ENCODE measurements at regions not wholly inside any gene's neighbourhood (a gene's known extent, or its start where the extent isn't known, plus 50 kb on each side); places are given as distances from the start of the nearest gene placed in this dataset.
"Not testable (repeated sequence)": the region's sequence is repeated elsewhere in the genome, so short reads cannot be mapped to it uniquely, and the experiment has no call there.

DNA sequence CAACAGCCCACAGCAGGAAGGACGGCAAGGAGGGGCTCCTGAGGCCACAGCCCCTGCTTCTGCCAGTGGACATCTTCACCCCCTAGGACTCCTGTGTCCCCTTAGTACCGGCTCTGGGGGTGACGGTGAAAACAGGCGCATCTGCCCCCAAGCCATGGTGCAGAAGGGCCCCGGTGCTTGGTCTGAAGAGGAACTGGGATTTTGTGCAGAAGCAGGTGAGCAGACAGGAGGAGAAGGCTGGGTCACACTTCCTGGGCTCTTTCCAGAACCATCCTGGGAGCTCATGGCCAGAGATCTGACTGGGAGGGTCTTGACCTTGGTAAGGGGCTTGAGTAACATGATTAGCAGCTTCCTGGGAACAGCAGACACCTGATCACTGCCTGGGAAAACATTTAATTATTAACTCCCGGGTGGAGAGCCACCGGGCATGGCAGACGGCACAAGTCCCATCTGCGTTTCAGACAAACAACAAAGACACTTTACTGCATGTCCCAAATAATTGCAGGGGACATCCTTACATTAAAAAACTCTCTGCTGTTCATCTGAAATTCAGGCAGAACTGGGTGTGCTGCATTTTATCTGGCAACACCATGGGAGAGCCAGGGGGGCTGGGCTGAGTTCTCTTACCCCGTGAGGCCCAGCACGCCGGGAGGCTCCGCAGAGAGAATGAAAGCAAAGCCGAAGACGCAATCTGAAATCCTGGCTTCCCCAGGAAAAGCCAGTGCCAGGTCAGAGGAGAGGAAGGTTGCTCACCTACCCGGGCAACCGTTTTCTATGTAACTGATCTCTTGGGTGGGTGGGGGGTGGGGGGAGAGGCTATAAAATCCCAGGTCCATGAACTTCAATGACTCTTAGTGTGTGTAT, 1542.8 kb downstream of the TSPY10 start:
- Mint-ChIP-seq H3K9me3 (ENCODE audit: unreplicated experiment) (peaks cover 6% of the 10 kb centered on the region), H3K4me3 (ENCODE audit: unreplicated experiment) (no peak overlapping the region), H3K27me3 (ENCODE audit: low read depth, unreplicated experiment) (no peaks in the 10 kb centered on the region), H3K4me1 (ENCODE audit: low read depth, unreplicated experiment) (no peaks in the 10 kb centered on the region), H3K36me3 (ENCODE audit: low read depth, unreplicated experiment) (peaks cover 2% of the 10 kb centered on the region), H3K27ac (ENCODE audit: unreplicated experiment) (no peak overlapping the region)
- H3K27me3 ChIP-seq (ENCODE audit: insufficient read depth, low read length) = no peaks in the 10 kb centered on the region
- no peak overlapping the region for H3K4me2 ChIP-seq (ENCODE audit: low read length)
- DNase-seq (ENCODE audit: low read depth) (no peak), FAIRE-seq (no peak)
- H3K79me2 ChIP-seq (ENCODE audit: insufficient read depth, low read length) = no peaks in the 10 kb centered on the region
- H2AFZ ChIP-seq (ENCODE audit: low read depth, low read length) = no peak overlapping the region
- H3K9ac ChIP-seq (ENCODE audit: low read length) = no peak overlapping the region
- no peaks in the 10 kb centered on the region for H3K4me1 ChIP-seq (ENCODE audit: insufficient read depth, low read length)
- no peak overlapping the region for H3K4me3 ChIP-seq (ENCODE audit: insufficient read depth, low read depth, low read length)
- no peak overlapping the region for H3K27ac ChIP-seq (ENCODE audit: low read depth, low read length)
- no peaks in the 10 kb centered on the region for H3K36me3 ChIP-seq (ENCODE audit: insufficient read depth, low read length)
- H4K20me1 ChIP-seq (ENCODE audit: insufficient read depth, low read length) = no peaks in the 10 kb centered on the region
- no peaks in the 10 kb centered on the region for H3K9me3 ChIP-seq (ENCODE audit: insufficient read depth, low read depth, low read length)
- TF ChIP-seq, protein P1, sequence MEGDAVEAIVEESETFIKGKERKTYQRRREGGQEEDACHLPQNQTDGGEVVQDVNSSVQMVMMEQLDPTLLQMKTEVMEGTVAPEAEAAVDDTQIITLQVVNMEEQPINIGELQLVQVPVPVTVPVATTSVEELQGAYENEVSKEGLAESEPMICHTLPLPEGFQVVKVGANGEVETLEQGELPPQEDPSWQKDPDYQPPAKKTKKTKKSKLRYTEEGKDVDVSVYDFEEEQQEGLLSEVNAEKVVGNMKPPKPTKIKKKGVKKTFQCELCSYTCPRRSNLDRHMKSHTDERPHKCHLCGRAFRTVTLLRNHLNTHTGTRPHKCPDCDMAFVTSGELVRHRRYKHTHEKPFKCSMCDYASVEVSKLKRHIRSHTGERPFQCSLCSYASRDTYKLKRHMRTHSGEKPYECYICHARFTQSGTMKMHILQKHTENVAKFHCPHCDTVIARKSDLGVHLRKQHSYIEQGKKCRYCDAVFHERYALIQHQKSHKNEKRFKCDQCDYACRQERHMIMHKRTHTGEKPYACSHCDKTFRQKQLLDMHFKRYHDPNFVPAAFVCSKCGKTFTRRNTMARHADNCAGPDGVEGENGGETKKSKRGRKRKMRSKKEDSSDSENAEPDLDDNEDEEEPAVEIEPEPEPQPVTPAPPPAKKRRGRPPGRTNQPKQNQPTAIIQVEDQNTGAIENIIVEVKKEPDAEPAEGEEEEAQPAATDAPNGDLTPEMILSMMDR (IDR thresholded peaks at IDR 0.05; ENCODE audit: insufficient read depth, low read depth, low read length) = no peak
- TF ChIP-seq EZH2 (IDR thresholded peaks at IDR 0.05; ENCODE audit: insufficient read depth, low read length) = no peak

DNA sequence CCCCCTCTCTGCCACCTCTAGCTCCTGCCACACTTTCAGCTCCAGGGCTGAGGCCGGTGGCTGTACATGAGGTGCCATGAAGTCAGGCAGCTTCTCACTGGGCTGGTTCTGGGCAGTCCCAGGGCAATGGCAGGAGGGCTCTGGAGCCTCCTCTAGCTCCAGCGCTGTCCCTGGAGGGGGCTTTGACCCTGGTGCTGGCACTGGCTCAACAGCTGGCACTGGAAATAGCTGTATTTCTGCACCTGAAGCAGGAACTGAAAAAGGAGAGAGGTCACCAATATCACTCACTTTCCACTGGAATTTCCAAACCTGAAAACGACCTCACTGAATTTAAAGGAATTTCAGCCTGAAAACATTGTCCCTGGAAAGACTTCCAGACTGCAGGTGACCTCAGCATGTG, 1558.1 kb downstream of the TSPY10 start:
- H3K27me3 Mint-ChIP-seq (ENCODE audit: low read depth, unreplicated experiment); H3K9me3 Mint-ChIP-seq (ENCODE audit: unreplicated experiment); H3K4me1 ChIP-seq (ENCODE audit: insufficient read depth, low read length); FAIRE-seq; H3K9me3 ChIP-seq (ENCODE audit: insufficient read depth, low read depth, low read length); H3K4me3 Mint-ChIP-seq (ENCODE audit: unreplicated experiment); H4K20me1 ChIP-seq (ENCODE audit: insufficient read depth, low read length); H3K27ac Mint-ChIP-seq (ENCODE audit: unreplicated experiment); H3K4me1 Mint-ChIP-seq (ENCODE audit: low read depth, unreplicated experiment); DNase-seq (ENCODE audit: low read depth); H3K9ac ChIP-seq (ENCODE audit: low read length); H3K79me2 ChIP-seq (ENCODE audit: insufficient read depth, low read length); H3K27me3 ChIP-seq (ENCODE audit: insufficient read depth, low read length); H3K27ac ChIP-seq (ENCODE audit: low read depth, low read length); H3K36me3 ChIP-seq (ENCODE audit: insufficient read depth, low read length); H3K36me3 Mint-ChIP-seq (ENCODE audit: low read depth, unreplicated experiment); H3K4me2 ChIP-seq (ENCODE audit: low read length); H2AFZ ChIP-seq (ENCODE audit: low read depth, low read length); H3K4me3 ChIP-seq (ENCODE audit: insufficient read depth, low read depth, low read length): not testable (repeated sequence)

DNA sequence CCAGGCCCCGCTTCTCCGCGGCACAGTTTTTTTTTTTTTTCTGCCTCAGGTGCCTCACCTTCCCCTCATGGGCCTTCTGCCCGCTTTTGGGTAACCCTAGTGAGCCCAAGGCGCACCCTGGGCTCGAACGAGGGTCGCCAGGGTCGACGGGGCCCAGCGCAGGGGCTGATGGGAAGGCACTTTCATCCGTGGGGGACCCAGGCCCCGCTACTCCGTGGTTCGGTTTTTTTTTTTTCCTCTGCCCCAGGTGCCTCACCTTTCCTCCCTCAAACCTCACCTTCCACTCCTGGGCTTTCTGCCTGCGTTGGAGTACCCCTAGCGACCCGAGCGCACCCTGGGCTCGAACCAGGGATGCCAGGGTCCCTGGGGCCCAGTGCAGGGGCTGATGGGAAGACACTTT, 1569.8 kb downstream of the TSPY10 start:
- H3K4me2 ChIP-seq (ENCODE audit: low read length); H3K36me3 Mint-ChIP-seq (ENCODE audit: low read depth, unreplicated experiment); H4K20me1 ChIP-seq (ENCODE audit: insufficient read depth, low read length); H3K4me1 Mint-ChIP-seq (ENCODE audit: low read depth, unreplicated experiment); H3K27ac ChIP-seq (ENCODE audit: low read depth, low read length); H3K27me3 Mint-ChIP-seq (ENCODE audit: low read depth, unreplicated experiment); H3K9ac ChIP-seq (ENCODE audit: low read length); H3K4me3 ChIP-seq (ENCODE audit: insufficient read depth, low read depth, low read length); H3K4me3 Mint-ChIP-seq (ENCODE audit: unreplicated experiment); H3K27ac Mint-ChIP-seq (ENCODE audit: unreplicated experiment); H3K9me3 Mint-ChIP-seq (ENCODE audit: unreplicated experiment); H3K9me3 ChIP-seq (ENCODE audit: insufficient read depth, low read depth, low read length); H3K4me1 ChIP-seq (ENCODE audit: insufficient read depth, low read length); DNase-seq (ENCODE audit: low read depth); H2AFZ ChIP-seq (ENCODE audit: low read depth, low read length); H3K27me3 ChIP-seq (ENCODE audit: insufficient read depth, low read length); H3K79me2 ChIP-seq (ENCODE audit: insufficient read depth, low read length); H3K36me3 ChIP-seq (ENCODE audit: insufficient read depth, low read length); FAIRE-seq: not testable (repeated sequence)

DNA sequence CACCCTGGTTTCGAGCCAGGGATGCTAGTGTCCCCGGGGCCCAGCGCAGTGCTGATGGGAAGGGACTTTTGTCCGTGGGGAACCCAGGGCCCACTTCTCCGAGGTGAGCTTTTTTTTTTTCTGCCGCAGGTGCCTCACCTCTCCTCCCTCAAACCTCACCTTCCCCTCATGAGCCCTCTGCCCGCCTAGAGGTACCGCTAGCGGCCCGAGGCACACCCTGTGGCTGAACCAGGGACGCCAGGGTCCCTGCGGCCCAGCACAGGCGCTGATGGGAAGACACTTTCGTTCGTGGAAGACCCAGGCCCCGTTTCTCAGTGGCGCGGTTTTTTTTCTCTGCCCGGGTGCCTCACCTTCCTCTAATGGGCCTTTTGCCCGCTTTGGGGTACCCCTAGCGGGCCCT, 1570.7 kb downstream of the TSPY10 start:
- H4K20me1 ChIP-seq (ENCODE audit: insufficient read depth, low read length); H3K4me1 ChIP-seq (ENCODE audit: insufficient read depth, low read length); H3K9me3 ChIP-seq (ENCODE audit: insufficient read depth, low read depth, low read length); H3K27me3 Mint-ChIP-seq (ENCODE audit: low read depth, unreplicated experiment); H3K36me3 ChIP-seq (ENCODE audit: insufficient read depth, low read length); H3K9me3 Mint-ChIP-seq (ENCODE audit: unreplicated experiment); DNase-seq (ENCODE audit: low read depth); H3K9ac ChIP-seq (ENCODE audit: low read length); H3K79me2 ChIP-seq (ENCODE audit: insufficient read depth, low read length); H2AFZ ChIP-seq (ENCODE audit: low read depth, low read length); H3K4me2 ChIP-seq (ENCODE audit: low read length); H3K4me1 Mint-ChIP-seq (ENCODE audit: low read depth, unreplicated experiment); H3K4me3 Mint-ChIP-seq (ENCODE audit: unreplicated experiment); H3K4me3 ChIP-seq (ENCODE audit: insufficient read depth, low read depth, low read length); FAIRE-seq; H3K36me3 Mint-ChIP-seq (ENCODE audit: low read depth, unreplicated experiment); H3K27ac Mint-ChIP-seq (ENCODE audit: unreplicated experiment); H3K27me3 ChIP-seq (ENCODE audit: insufficient read depth, low read length); H3K27ac ChIP-seq (ENCODE audit: low read depth, low read length): not testable (repeated sequence)
